GM21717 (cell line): ENCODE measurements at regions not wholly inside any gene's neighbourhood (a gene's known extent, or its start where the extent isn't known, plus 50 kb on each side); places are given as distances from the start of the nearest gene placed in this dataset.
"Not testable (repeated sequence)": the region's sequence is repeated elsewhere in the genome, so short reads cannot be mapped to it uniquely, and the experiment has no call there.

Experiments used
- ATAC-seq: cut with Tn5 transposase; IDR thresholded peaks from one replicate; pipeline ENCODE4 v1.9.1; 2021; ENCODE audit warnings: mild to moderate bottlenecking, moderate library complexity; ENCODE audit not compliant: unreplicated experiment

DNA sequence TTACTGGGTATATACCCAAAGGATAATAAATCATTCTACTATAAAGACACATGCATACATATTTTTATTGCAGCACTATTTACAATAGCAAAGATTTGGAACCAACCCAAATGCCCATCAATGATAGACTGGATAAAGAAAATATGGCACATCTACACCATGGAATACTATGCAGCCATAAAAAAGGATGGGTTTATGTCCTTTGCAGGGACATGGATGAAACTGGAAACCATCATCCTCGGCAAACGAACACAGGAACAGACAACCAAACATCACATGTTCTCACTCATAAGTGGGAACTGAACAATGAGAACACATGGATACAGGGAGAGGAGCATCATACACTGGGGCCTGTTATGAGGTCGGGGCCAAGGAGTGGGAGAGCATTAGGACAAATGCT, 665.0 kb upstream of the KCNMB2 start:
- ATAC-seq = not testable (repeated sequence)

- ATAC-seq = no peak
These were observed 658.0 kb upstream of the KCNMB2 start for GRCh38 chr3:177878192-177878591.

DNA sequence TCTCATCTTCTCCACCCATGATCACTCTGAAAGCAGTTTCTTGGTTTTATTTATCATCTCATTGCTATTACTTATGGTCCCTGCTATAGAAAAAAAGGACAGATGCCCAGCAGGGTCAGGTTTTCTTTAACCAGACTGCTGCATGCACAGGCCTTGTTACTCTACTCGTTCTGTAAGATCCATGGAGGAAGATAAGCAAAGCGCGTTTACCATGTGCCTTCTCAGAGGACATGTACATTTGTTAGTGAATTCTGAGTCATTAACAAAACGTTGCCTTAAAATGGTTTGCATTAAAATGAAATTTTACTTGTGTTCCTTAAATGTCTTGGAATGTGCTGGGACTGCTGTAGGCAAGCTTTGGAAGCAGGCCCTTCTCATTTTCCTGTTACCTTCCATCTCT, 657.3 kb upstream of the KCNMB2 start:
- no peak for ATAC-seq

GRCh38 chr3:177881351-177881750, 654.9 kb upstream of the KCNMB2 start:
- no peak for ATAC-seq

DNA sequence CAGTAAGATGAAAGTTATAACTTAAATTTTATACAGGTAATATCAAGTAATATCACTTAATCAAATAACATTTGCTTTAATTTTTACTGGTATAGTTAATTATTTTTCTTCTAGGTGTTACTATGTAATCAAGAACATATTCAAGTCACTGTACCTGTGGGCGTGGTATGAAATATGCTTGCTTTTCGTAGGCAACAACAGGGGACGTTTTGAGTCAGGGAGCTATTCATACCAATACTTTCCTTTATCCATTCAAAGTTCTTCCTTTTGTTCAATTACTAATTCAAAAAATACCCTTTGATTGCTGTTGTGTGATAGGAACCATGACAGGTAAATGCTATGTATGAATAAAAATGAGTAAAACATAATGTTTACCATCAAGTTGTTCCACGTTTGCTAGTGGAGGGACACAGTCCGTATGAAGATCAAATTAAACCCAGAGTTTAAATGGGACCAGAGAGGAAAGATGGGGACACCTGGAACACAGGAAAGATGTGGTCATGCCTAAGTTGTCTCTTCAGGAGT, 654.0 kb upstream of the KCNMB2 start:
- no peak for ATAC-seq

GRCh38 chr3:177883091-177883490, 653.1 kb upstream of the KCNMB2 start:
- no peak for ATAC-seq

DNA sequence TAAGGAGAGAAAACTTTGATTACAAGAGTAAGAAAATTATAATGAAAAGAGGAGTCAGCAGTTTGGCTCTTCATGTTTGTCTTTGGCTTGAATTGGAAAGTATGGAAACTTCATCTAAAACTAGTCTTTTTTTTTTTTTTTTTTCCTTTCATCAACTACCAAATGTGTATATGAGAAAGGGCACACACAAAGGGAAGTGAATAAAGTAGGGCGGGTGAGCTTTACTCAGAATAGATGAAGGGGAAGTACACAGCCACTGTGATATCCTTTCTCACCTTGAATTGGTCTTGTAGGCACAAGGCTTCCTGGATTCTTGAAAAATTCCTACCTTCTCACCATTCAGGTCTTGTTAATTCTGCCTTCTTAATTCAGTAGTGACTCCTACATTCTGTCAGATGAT, 652.3 kb upstream of the KCNMB2 start:
- ATAC-seq = no peak

- no peak for ATAC-seq
These were observed 651.2 kb upstream of the KCNMB2 start for GRCh38 chr3:177885063-177885462.

DNA sequence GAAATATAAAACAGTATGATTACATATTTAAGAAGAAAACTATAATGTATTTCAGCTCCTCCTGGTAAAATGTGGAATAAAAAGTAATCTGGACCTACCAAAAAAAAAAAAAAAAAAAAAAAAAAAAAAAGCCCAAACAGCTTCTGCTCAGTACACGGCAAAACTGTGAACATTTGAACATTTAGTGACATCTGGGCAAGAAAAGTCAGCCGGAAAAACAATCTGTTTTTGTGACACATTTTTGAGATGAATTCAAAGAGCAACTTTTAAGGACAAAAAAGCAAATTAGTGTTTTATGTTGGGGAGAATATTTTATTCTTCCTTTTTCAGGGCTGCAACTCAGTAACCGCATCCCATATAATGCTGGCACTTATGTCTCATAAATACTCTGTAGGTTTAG, 649.7 kb upstream of the KCNMB2 start:
- no peak for ATAC-seq

- ATAC-seq = no peak
These were observed 648.8 kb upstream of the KCNMB2 start for GRCh38 chr3:177887475-177887874.

DNA sequence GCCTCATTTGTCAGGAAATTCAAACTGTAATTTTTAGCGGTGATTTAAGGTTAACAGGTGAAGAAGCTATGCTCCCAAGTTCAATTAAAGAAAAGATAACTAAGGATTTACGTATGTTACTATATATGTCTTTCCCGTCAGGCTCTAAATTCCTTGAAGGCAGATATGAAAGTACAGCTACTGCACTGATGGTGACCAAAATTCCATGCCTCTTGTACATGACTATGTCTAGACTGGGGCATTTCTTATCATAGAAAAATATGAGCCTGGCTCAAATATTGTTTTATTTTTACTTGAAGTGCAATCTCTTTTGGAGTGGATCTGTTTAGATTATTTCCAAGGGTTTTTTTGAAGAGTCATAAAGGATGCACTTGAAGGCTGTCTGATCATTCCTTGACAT, 647.1 kb upstream of the KCNMB2 start:
- ATAC-seq = no peak

DNA sequence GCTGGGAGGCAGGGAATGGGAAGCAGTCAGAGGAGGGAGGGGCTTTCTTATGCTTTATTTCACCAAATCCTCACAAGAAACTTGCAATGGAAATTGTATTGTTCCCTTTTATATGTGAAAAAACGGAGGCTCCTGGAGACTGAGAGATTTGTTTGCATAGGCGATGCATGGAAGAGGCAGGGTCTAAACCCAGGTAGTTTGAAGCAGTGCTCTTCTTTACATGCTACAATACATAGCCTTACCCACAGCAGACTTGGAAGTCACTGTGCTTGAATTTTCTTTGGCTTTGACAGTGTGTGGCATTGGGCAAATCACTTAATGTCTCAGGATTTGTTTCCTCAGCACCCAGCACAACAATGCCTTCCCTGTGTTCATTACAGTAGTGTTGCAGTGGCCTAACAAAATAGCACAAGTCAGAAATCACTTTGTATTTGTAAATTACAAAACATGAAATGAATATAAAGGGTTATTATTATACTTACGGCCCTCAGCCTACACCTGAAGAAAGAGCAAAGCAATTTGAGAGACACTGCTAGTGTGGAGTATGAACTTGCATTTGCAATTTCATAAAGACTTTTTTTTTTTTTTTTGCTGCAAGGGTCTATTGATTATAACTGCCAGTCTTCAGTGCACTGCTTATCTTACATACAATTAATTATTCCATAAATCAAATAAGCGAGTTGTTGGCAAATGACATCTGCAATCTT, 646.4 kb upstream of the KCNMB2 start:
- ATAC-seq = no peak

- ATAC-seq = no peak
These were observed 645.9 kb upstream of the KCNMB2 start for GRCh38 chr3:177890359-177890683.

GRCh38 chr3:177891569-177891968, 644.7 kb upstream of the KCNMB2 start:
- not testable (repeated sequence) for ATAC-seq

DNA sequence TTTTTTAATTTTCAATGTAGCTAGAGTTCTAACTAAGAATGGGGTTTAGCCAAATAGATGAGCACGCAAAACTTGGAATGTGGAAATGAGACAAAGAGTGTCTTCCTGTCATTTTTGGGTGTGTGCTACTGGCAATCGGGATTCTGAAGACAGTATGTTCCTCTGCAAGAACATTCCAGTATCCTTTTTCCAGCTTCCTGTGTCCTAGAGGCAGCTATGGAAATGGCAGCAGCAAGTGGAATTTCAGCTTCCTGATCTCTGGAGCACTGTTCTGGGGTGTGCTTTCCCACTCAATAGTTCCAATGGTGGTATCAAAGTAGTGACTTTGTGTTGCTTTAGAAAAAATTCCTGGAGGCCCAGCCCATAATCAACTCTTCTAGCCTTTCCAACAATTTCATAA, 642.9 kb upstream of the KCNMB2 start:
- ATAC-seq = no peak

GRCh38 chr3:177894081-177894728, 642.0 kb upstream of the KCNMB2 start:
- ATAC-seq = no peak

- ATAC-seq = no peak
These were observed 638.1 kb upstream of the KCNMB2 start for GRCh38 chr3:177898185-177898584.

GRCh38 chr3:177899275-177900067, 636.8 kb upstream of the KCNMB2 start:
- ATAC-seq = no peak

DNA sequence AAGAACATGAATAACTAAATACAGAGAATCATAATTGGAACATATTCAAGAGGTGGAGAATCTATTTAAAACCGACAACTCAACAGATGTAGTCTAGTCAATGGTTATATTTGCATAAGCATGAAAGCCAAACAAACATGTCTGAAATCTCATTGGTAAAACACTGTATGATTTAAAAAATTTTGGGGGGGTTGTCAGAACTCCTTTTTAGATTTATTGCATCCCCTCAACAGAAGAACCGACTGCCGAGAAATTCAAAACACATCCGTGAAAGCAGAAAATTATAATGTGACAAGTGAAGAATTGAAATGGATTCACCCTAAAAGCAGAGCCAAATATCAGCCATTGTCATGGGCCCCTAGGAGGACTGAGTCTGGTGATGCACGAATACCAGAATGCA, 633.4 kb upstream of the KCNMB2 start:
- ATAC-seq = no peak

DNA sequence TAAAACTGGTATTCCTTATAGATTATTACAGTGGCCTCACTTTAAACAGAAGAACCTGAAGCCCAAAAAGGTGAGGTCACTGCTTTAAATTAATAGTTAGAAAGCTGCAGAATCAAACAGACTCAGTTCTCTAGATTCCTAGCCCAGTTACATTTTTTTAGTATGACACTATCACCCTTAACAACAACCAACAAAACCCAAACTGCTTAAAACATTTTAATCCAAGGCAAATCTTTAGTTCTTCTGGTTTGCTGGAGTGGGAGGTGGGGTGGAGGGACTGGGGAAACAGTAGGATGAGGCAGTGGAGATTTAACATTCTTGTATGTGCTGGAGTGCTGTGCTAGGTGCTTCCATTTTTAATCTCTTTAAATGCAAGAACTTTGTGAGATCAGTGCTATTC, 631.6 kb upstream of the KCNMB2 start:
- ATAC-seq = no peak

DNA sequence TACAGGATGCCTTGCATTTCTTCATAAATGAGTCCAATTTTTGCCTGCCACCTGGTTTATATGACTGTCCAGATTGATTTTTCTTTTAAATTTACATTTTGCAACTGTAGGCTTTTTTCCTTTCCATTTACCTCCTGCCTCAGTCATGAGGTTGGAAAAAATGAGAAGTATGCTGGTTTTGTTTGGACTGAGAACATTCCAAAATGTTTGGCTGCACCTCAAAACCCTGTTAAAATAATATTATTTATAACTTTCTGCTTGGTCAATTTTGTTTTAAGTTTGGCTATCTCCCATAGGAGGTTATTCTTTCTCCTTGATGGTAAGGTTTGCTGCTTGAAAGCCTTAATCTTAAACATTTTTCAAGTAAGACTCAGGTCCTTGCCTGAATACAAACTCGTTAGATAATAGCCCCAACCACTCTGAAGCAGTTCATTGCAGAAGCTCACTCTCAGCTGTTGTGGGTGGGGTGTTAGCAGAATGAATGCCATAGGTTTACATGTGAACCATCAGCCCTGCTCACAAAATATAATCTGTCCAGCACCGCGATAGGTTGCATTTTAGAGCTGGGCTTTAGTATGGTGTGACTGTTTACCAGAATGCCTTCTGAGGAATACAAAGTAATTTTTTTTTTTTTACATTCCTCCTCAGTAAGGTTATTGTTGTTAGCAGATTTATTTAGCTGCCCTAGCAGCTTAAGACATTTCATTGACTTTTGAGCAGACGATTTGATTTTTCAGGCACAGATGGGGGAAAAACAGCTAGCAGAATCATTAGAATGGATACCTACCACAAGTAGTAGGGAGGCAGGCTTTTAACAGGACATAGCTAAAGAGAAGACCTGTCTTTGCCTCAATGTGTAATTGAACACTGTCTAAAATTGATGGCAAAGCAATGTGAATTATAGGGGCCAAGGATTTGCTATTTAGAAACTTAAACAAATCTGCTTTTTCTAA, 630.8 kb upstream of the KCNMB2 start:
- no peak for ATAC-seq
